ENCODE measurements at regions not wholly inside any gene's neighbourhood (a gene's known extent, or its start where the extent isn't known, plus 50 kb on each side); places are given as distances from the start of the nearest gene placed in this dataset.

GRCh38 chr3:8441969-8442559 lies 59.6 kb upstream of the LMCD1 start:
- Histone ChIP-seq H3K14ac (ENCODE audit: low read length in 2 of 2) (no peak overlapping the region), H2AK5ac (ENCODE audit: low read length, severe bottlenecking) (peak overlapping the region; percentile 49), H2BK15ac (ENCODE audit: low read depth, poor library complexity, severe bottlenecking) (no peak overlapping the region), H3K23ac (ENCODE audit: low read length in 2 of 2) (no peak overlapping the region), H4K91ac (ENCODE audit: low read length) (peak overlapping the region; percentile 57), H2BK5ac (ENCODE audit: low read depth, low read length, poor library complexity, severe bottlenecking) (peak overlapping the region; percentile 22), H3K4me3 (ENCODE audit: insufficient read depth in 1 of 2, low read depth in 1 of 2, low read length in 2 of 2) (no peak overlapping the region), H2BK12ac (ENCODE audit: low read length in 2 of 2) (peak overlapping the region in 1 of 2 experiments; percentile 9), H3K79me1 (replicated peaks; ENCODE audit: low read length, poor library complexity, severe bottlenecking) (no peaks in the 10 kb centered on the region), H3K4me1 (ENCODE audit: control insufficient read depth, insufficient read depth, low read depth, low read length) (peaks cover 10% of the 10 kb centered on the region), H4K8ac (ENCODE audit: low read length) (peak overlapping the region; percentile 52), H3K4me2 (ENCODE audit: low read length, poor library complexity, severe bottlenecking) (no peak overlapping the region), H2BK120ac (ENCODE audit: low read depth, low read length) (peak overlapping the region; percentile 80), H3K27me3 (ENCODE audit: control insufficient read depth in 1 of 2, insufficient read depth in 1 of 2, low read length in 2 of 2) (no peaks in the 10 kb centered on the region), H3K18ac (ENCODE audit: low read depth in 1 of 2, low read length in 2 of 2) (peak overlapping the region; percentile 41 to 58), H3K9ac (ENCODE audit: low read length) (peak overlapping the region; percentile 31), H3K27ac (ENCODE audit: low read length, poor library complexity, severe bottlenecking) (peak overlapping the region; percentile 100), H2AFZ (ENCODE audit: low read depth, low read length) (no peak overlapping the region), H3K36me3 (ENCODE audit: control insufficient read depth in 1 of 2, insufficient read depth in 2 of 2, low read depth in 1 of 2, low read length in 2 of 2) (no peaks in the 10 kb centered on the region), H3K9me3 (ENCODE audit: control insufficient read depth, low read length) (no peaks in the 10 kb centered on the region), H3K4ac (ENCODE audit: low read depth in 1 of 2, low read length in 2 of 2) (peak overlapping the region in 1 of 2 experiments; percentile 45)
- DNase-seq = peak; percentile 82
- WGBS = 40% methylated on average over 7 of the region's 8 CpGs

DNA sequence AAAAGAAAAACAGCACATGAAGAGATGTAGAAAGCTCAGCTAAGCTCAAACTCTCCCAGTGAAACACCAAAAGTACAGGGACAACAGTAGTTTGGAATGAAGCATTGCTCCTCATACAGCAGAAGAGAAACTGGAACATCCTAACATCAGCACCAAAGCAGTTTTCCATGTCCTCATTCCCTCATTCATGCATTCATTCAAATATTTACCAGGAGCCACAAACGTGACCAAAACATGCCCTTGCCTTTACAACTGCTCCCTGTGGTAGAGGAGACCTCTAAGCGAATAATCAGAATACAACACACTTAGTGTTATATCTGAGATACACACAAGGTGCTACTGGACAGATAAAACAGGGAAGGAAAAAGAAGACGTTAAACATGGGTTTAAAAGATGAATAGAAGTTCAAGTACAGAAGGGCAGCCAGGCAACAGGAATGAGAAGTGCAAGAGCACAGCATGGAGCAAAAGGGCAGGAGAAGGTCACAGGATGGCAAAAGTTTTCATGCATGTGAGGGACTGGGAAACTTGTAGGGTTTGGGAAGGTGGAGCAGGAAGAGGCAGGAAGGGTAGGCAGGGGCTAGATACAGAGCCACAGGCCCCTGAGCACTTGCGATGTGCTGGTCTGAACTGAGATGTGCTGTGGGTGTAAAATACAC lies 58.5 kb upstream of the LMCD1 start:
- H2BK12ac ChIP-seq (ENCODE audit: low read length in 2 of 2) = peak overlapping the region; percentile 12 to 97
- peak overlapping the region; percentile 100 for H3K27ac ChIP-seq (ENCODE audit: low read length, poor library complexity, severe bottlenecking)
- H3K23ac ChIP-seq (ENCODE audit: low read length in 2 of 2) = no peak overlapping the region
- peak overlapping the region; percentile 40 for H4K8ac ChIP-seq (ENCODE audit: low read length)
- no peak overlapping the region for H2AFZ ChIP-seq (ENCODE audit: low read depth, low read length)
- WGBS = 45% methylated on average over 2 of the region's 4 CpGs
- peak overlapping the region; percentile 98 for H2AK5ac ChIP-seq (ENCODE audit: low read length, severe bottlenecking)
- H3K4me1 ChIP-seq (ENCODE audit: control insufficient read depth, insufficient read depth, low read depth, low read length) = peaks cover 11% of the 10 kb centered on the region
- H3K79me1 ChIP-seq (replicated peaks; ENCODE audit: low read length, poor library complexity, severe bottlenecking) = no peaks in the 10 kb centered on the region
- no peaks in the 10 kb centered on the region for H3K36me3 ChIP-seq (ENCODE audit: control insufficient read depth in 1 of 2, insufficient read depth in 2 of 2, low read depth in 1 of 2, low read length in 2 of 2)
- peak overlapping the region; percentile 44 for H4K91ac ChIP-seq (ENCODE audit: low read length)
- H3K4me3 ChIP-seq (ENCODE audit: insufficient read depth in 1 of 2, low read depth in 1 of 2, low read length in 2 of 2) = no peak overlapping the region
- H2BK120ac ChIP-seq (ENCODE audit: low read depth, low read length) = peak overlapping the region; percentile 15
- H2BK15ac ChIP-seq (ENCODE audit: low read depth, poor library complexity, severe bottlenecking) = peak overlapping the region; percentile 26
- no peaks in the 10 kb centered on the region for H3K9me3 ChIP-seq (ENCODE audit: control insufficient read depth, low read length)
- peak overlapping the region in 1 of 2 experiments; percentile 81 for H3K4ac ChIP-seq (ENCODE audit: low read depth in 1 of 2, low read length in 2 of 2)
- H3K27me3 ChIP-seq (ENCODE audit: control insufficient read depth in 1 of 2, insufficient read depth in 1 of 2, low read length in 2 of 2) = no peaks in the 10 kb centered on the region
- H3K18ac ChIP-seq (ENCODE audit: low read depth in 1 of 2, low read length in 2 of 2) = peak overlapping the region; percentile 9 to 88
- H3K14ac ChIP-seq (ENCODE audit: low read length in 2 of 2) = no peak overlapping the region
- peak overlapping the region; percentile 94 for H2BK5ac ChIP-seq (ENCODE audit: low read depth, low read length, poor library complexity, severe bottlenecking)
- peak; percentile 60 for DNase-seq
- H3K4me2 ChIP-seq (ENCODE audit: low read length, poor library complexity, severe bottlenecking) = no peak overlapping the region
- peak overlapping the region; percentile 88 for H3K9ac ChIP-seq (ENCODE audit: low read length)

DNA sequence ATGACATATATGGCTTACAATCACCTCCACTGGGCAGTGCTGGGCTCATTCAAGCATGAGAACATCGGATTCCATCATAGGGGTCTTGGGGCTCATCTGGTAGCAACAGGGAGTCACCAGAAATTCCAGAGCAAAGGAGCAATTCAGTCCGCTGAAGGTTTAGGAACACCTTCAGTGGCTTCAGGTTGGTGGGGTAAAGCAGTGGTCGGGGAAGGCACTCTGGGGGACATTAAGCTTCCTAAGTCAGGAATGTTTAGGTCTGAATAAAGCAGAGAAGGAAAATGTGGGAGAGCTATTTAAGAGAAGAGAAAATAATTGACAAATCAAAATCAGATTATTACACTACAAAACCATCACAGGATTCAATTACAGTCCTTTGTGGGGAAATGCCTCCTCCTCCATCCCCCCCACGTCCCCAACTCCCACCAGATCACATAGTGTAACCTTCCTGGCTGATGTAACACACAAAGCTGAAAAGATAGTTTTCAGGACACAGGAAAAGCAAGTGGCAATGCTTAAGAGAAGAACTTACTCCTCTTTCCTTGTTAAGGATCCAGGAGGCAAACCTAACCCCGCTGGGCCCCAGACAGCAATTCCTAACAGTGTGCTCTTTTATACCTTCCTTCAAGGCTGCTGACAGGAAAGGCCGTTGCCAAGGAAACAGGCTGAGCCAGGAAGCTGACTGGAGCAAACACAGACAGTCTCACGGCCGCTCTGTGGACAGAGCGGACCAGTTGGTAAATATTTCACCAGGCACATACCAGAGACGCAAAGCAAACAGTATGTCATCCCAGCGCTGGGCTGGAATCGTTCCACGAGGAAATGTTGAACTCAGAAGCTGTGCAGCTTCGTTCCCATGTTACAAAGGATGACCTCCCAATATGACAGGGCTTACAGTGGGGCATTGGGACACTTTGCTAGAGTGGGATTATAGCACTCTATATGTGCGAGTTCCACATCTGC lies 57.5 kb upstream of the LMCD1 start:
- WGBS = 14% methylated on average over 13 of the region's 15 CpGs
- peak overlapping the region in 1 of 2 experiments; percentile 35 for H3K4me3 ChIP-seq (ENCODE audit: insufficient read depth in 1 of 2, low read depth in 1 of 2, low read length in 2 of 2)
- no peaks in the 10 kb centered on the region for H3K27me3 ChIP-seq (ENCODE audit: control insufficient read depth in 1 of 2, insufficient read depth in 1 of 2, low read length in 2 of 2)
- H3K4ac ChIP-seq (ENCODE audit: low read depth in 1 of 2, low read length in 2 of 2) = peak overlapping the region; percentile 67 to 71
- peak overlapping the region in 1 of 2 experiments; percentile 69 for H3K14ac ChIP-seq (ENCODE audit: low read length in 2 of 2)
- peak overlapping the region; percentile 89 for H2AK5ac ChIP-seq (ENCODE audit: low read length, severe bottlenecking)
- peak overlapping the region; percentile 85 to 91 for H2BK12ac ChIP-seq (ENCODE audit: low read length in 2 of 2)
- peak overlapping the region; percentile 30 for H3K4me2 ChIP-seq (ENCODE audit: low read length, poor library complexity, severe bottlenecking)
- H3K9me3 ChIP-seq (ENCODE audit: control insufficient read depth, low read length) = no peaks in the 10 kb centered on the region
- no peak overlapping the region for H2AFZ ChIP-seq (ENCODE audit: low read depth, low read length)
- peak overlapping the region; percentile 48 for H2BK15ac ChIP-seq (ENCODE audit: low read depth, poor library complexity, severe bottlenecking)
- H4K91ac ChIP-seq (ENCODE audit: low read length) = peak overlapping the region; percentile 77
- H3K18ac ChIP-seq (ENCODE audit: low read depth in 1 of 2, low read length in 2 of 2) = peak overlapping the region; percentile 84 to 93
- peak; percentile 100 for DNase-seq
- peak overlapping the region; percentile 88 for H3K9ac ChIP-seq (ENCODE audit: low read length)
- peak overlapping the region; percentile 98 for H2BK120ac ChIP-seq (ENCODE audit: low read depth, low read length)
- H3K4me1 ChIP-seq (ENCODE audit: control insufficient read depth, insufficient read depth, low read depth, low read length) = peaks cover 11% of the 10 kb centered on the region
- H3K23ac ChIP-seq (ENCODE audit: low read length in 2 of 2) = no peak overlapping the region
- peak overlapping the region; percentile 86 for H4K8ac ChIP-seq (ENCODE audit: low read length)
- peak overlapping the region; percentile 94 for H2BK5ac ChIP-seq (ENCODE audit: low read depth, low read length, poor library complexity, severe bottlenecking)
- peak overlapping the region; percentile 100 for H3K27ac ChIP-seq (ENCODE audit: low read length, poor library complexity, severe bottlenecking)
- no peaks in the 10 kb centered on the region for H3K79me1 ChIP-seq (replicated peaks; ENCODE audit: low read length, poor library complexity, severe bottlenecking)
- no peaks in the 10 kb centered on the region for H3K36me3 ChIP-seq (ENCODE audit: control insufficient read depth in 1 of 2, insufficient read depth in 2 of 2, low read depth in 1 of 2, low read length in 2 of 2)

Measured in mesenchymal stem cell (in vitro differentiated cells and primary cell).